GM19468 (cell line): ENCODE measurements at regions not wholly inside any gene's neighbourhood (a gene's known extent, or its start where the extent isn't known, plus 50 kb on each side); places are given as distances from the start of the nearest gene placed in this dataset.
"Not testable (repeated sequence)": the region's sequence is repeated elsewhere in the genome, so short reads cannot be mapped to it uniquely, and the experiment has no call there.

ENCODE experiments used
- ATAC-seq: cut with Tn5 transposase; IDR thresholded peaks from one replicate; pipeline ENCODE4 v1.9.1; 2021; ENCODE audit warnings: mild to moderate bottlenecking, moderate library complexity, moderate number of reproducible peaks; ENCODE audit not compliant: unreplicated experiment; ENCODE audit errors: extremely low read depth

DNA sequence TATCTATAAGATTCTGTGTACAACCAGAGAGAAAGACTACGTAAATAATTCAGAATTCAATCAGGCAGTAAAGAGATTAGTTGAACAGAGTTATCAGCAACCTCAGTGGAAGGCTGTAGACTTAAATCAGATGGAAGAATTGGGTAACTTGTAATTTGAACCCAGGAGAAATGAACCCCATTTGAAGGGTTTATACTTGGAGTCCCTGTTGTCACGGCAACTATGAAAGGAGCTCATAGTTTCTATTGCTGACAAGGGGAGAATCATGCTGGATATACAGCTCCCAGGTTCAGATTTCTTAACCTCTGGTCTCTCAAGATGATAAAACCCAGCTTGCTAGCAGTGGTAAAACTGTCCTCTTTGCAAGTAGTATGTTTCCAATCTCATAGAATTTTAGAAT is 54.4 kb upstream of the BMP4 start:
- ATAC-seq = no peak

DNA sequence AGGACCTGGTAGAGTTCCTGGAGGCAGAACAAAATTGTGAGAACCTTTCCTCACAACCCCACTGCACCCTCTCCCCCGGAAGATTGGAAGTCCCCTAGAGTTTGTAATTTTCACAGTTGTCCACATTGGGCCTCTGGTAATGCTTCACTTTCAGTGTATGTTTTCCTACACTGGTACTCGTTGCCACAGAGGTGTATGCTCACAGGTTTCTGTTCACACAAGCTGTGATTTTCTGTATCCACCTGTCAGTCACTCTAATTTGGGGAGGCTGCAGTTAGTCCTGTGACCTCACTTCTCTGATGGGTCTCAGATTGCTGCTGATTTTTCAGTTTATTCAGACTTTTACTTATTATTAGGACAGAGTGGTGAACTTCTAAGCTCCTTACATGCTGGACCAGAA is 66.4 kb upstream of the BMP4 start:
- no peak for ATAC-seq

- no peak for ATAC-seq
Observed at GRCh38 chr14:54025661-54026060, 69.0 kb upstream of the BMP4 start.

- ATAC-seq = no peak
Observed at GRCh38 chr14:54026671-54027070, 70.0 kb upstream of the BMP4 start.

- not testable (repeated sequence) for ATAC-seq
Observed at GRCh38 chr14:54030996-54031395, 74.4 kb upstream of the BMP4 start.

- ATAC-seq = not testable (repeated sequence)
Observed at GRCh38 chr14:54033285-54033684, 76.7 kb upstream of the BMP4 start.

DNA sequence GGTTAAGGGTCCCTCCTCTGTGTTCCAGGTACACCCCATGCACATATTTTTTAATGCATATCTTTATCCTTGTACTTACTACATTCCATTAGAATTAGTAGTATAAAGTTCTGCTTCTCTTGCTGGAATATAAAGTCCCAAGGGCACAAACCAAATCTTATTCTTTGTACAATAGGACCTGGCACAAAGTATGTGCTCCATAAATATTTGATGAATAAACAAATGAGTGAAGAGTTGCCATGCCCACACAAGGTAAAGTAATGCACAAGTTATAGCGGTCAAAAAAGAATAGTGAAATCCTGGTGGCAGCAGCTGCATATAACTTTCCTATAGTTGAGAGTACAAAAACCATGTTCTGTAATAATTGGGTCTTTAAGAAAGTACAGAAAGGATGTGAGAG is 82.1 kb upstream of the BMP4 start:
- no peak for ATAC-seq

DNA sequence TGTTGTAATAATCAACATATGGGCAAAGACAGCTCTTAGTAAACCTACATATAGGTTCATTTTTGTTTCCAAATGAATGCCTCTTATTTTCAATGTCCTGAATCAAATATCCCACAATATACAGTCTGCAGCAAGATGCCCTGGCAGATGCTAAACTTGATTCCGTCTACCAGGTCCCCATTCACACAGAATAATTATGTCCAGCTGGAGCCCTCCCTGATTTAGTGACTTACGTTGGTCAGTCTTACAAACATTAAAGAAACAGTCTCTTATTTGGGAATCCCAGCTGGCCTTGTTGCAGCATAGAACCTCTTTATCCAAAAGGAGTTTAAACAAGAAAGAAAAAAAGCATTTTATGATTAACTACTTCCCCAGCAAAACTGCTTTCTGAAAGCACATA is 82.7 kb upstream of the BMP4 start:
- ATAC-seq = no peak

GRCh38 chr14:54040846-54041245 is 84.2 kb upstream of the BMP4 start:
- no peak for ATAC-seq

GRCh38 chr14:54046250-54046649 is 89.6 kb upstream of the BMP4 start:
- ATAC-seq = no peak

- ATAC-seq = no peak
Observed at GRCh38 chr14:54047645-54048308, 91.2 kb upstream of the BMP4 start.

DNA sequence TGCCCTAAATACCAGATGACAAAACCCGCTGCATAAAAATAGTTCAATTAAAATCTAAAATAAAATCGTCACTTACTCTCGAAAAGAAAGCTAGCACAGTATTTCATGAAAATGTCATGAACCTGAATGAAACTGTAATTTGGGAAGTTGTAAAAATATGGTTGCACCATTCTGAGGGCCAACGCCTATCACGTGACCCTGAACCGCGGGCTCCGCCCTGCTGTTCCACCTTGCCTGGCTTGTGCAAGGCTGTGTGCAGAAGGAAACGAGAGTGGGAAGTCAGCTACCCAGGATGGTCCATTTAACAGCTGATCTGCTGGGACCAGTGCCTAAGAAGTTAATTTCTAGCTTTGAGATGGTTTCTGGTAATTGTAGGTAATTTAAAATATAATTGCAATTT is 91.7 kb upstream of the BMP4 start:
- no peak for ATAC-seq

- ATAC-seq = no peak
Observed at GRCh38 chr14:54048736-54049135, 92.1 kb upstream of the BMP4 start.

DNA sequence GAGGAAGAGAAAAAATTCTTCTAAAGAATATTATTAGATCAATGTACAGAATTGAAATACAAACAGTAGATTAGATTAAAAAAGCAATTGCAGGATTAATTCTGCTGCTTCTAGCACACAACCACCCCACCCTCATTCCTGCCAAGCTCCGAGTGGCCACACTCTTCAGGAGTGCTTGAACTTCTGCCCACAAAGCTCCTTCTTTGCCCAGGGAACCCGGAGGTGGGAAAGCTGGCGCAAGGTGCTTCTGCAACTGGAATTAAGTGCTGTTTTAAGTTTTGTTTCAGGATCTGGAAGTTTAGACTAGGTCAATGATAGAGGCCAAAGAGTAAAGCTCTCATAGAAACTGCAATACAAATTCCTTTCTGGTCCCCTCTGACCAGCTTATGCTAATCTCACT is 94.1 kb upstream of the BMP4 start:
- ATAC-seq = no peak

DNA sequence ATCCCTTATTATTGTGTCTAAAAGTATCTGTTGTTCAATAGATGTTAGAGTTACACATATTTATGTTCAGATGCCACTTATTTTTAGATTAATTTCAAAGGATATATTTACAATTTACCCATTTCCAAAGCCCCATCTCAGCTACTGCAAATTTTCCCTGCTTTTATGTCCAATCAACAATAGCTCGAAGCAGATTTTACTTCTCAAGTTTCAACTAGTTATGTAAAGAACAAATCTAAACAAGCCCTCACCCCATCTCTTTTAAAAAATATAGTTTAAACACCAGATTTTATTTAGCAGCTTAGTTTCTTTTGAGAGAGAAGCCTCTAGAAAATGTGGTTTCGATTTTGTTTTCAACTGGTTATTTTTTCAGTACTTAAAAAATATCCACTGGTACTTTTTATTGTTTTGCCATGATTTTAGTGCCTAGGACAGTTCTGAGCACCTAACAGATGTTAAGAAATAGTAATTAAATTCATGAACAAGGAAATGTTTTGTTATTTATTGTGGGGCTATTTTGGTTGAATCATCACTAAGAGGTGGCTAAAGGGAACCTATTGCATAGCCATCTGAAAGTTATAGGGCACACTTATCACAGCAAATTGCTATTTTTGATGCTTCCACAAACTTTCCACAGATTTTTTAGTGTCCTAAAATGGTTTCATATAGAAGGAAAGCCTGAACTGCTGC is 96.2 kb upstream of the BMP4 start:
- no peak for ATAC-seq

DNA sequence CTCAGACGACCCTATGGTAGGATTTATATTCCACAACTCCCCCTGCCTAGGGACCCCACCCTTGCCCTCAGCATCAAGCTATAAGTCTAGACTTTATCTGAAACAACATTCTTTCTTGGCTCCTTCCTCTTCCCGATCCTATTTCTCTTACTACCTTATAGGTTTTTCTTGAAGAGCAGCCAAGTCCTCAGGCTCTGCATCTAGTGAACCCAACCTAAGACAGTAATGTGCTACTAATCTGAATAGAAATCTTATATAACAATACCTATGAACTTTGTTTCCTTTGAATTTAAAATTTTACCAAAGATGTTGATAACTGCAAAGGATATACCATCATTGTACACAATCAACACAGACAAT is 96.7 kb upstream of the BMP4 start:
- ATAC-seq = no peak

GRCh38 chr14:54058505-54058904 is 101.9 kb upstream of the BMP4 start:
- no peak for ATAC-seq

DNA sequence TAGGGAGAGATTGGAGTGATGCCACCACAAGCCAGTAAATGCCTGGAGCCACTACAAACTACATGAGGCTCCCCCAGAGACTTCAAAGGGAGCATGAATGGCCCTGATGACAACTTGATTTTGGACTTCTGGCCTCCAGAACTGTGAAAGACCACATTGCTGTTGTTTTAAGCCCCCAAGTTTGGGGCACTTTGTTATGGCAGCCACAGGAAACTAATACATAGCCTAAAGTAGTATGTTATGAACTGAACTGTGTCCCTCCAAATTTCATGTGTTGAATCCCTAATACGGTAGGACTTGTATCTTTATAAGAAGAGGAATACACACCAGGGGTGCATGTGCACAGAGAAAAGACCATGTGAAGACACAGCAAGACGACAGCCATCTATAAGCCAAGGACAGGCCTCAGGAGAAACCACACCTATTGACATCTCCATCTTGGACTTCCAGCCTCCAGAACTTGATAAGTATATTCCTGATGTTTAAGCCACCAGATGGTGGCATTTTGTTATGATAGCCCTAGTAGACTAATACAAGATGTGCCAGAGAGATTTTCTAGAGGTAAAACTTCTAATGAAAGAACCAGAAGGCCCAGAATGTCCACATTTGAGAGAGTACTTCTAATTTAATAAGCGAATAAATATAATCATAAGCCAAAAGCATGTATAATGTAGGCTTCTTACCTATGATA is 127.1 kb upstream of the BMP4 start:
- ATAC-seq = no peak

GRCh38 chr14:54085232-54085761 is 128.7 kb upstream of the BMP4 start:
- no peak for ATAC-seq

DNA sequence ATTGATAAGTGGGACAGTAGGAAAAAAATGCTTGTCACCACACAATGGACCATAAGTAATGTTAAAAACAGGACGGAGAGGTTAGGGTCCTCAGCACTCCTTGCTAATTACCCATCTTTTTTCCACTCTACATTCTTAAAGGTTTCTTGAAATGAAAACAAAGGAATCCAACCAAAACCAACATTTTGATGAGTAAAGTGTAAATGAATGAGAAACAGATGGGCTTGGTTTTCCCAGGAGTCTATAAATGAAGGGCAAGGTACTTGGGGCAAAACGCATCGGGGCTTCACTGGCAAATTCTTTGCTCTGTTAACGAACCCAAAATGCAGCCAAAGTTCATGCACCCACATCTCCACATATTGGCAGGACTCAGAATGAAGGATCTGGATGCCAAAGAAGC is 129.2 kb upstream of the BMP4 start:
- ATAC-seq = no peak

- ATAC-seq = no peak
Observed at GRCh38 chr14:54086767-54087166, 130.1 kb upstream of the BMP4 start.
